ENCODE measurements at regions not wholly inside any gene's neighbourhood (a gene's known extent, or its start where the extent isn't known, plus 50 kb on each side); places are given as distances from the start of the nearest gene placed in this dataset.

DNA sequence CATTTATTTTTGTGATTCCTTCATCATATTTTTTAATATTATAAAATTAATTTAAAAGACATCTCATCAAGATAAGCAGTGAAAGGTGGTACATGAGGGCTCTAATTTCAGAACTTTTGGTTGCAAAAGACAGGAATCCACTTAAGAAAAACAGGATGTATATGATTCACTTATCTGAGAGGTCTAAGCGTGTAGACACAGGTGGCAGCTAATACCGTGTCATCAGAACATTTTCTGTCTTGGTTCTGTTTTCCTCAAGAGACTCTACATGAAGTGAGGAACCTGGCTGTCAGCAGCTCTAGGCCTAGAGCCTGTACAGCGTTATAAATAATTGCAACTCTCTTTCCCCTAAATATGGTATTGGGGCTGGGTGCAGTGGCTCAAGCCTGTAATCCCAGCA lies 433.7 kb upstream of the NAALADL2 start:
- TF ChIP-seq POLR2A (IDR thresholded peaks at IDR 0.05; ENCODE audit: low read depth) (no peak), POLR2AphosphoS5 (IDR thresholded peaks at IDR 0.05) (no peak)
- TF ChIP-seq, protein P1, sequence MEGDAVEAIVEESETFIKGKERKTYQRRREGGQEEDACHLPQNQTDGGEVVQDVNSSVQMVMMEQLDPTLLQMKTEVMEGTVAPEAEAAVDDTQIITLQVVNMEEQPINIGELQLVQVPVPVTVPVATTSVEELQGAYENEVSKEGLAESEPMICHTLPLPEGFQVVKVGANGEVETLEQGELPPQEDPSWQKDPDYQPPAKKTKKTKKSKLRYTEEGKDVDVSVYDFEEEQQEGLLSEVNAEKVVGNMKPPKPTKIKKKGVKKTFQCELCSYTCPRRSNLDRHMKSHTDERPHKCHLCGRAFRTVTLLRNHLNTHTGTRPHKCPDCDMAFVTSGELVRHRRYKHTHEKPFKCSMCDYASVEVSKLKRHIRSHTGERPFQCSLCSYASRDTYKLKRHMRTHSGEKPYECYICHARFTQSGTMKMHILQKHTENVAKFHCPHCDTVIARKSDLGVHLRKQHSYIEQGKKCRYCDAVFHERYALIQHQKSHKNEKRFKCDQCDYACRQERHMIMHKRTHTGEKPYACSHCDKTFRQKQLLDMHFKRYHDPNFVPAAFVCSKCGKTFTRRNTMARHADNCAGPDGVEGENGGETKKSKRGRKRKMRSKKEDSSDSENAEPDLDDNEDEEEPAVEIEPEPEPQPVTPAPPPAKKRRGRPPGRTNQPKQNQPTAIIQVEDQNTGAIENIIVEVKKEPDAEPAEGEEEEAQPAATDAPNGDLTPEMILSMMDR (IDR thresholded peaks at IDR 0.05): no peak
